Fibroblast of villous mesenchyme (primary cell): ENCODE measurements at regions not wholly inside any gene's neighbourhood (a gene's known extent, or its start where the extent isn't known, plus 50 kb on each side); places are given as distances from the start of the nearest gene placed in this dataset.

Experiments used
- DNase-seq: peaks from one replicate; pipeline ENCODE4 v3.0.0-alpha.2; 2010; ENCODE audit warnings: low read depth
- H3K4me3 ChIP-seq: 2 replicates; pipeline ENCODE4 v1.5.1; 2011; ENCODE audit warnings: low read depth, mild to moderate bottlenecking, low read length
- TF ChIP-seq, protein P1 (sequence below): IDR thresholded peaks from 2 replicates; pipeline ENCODE4 v1.5.1; 2012; ENCODE audit warnings: low read depth, mild to moderate bottlenecking, low read length; ENCODE audit not compliant: insufficient read depth

DNA sequence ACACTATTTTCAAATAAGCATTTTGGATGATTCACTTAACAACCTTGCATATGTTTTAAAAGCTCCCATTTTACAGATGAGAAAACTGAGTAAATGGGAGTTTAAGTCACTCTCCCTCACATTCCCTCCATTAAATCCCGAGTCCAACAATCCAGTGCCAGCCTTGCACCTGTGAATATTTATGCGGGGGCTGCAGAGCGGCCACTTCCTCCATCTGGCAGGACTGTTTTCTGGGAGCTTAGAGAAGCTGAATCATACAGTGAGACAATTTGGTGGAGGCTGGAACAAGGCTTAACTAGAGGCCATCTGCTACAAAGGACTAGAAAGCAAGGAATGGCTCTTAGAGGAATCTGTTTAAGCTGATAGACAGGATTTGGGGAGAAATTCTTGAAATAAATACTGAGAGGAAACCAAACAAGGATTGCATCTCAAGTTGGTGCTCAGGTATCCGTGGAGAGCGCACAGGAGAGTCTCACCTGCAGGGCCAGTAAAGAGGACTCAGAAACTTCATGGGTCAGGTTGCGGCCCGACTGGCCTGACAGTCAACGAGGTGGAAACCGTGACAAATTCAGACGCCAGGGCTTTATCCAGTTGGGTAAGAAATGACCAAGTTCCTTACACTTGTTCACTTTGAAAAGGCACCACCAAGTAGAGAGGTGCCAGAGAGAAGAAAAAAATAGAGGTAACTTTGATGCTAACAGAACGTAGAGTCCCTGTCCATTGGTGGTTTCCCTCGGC, 478.5 kb downstream of the QKI start:
- TF ChIP-seq, protein P1, sequence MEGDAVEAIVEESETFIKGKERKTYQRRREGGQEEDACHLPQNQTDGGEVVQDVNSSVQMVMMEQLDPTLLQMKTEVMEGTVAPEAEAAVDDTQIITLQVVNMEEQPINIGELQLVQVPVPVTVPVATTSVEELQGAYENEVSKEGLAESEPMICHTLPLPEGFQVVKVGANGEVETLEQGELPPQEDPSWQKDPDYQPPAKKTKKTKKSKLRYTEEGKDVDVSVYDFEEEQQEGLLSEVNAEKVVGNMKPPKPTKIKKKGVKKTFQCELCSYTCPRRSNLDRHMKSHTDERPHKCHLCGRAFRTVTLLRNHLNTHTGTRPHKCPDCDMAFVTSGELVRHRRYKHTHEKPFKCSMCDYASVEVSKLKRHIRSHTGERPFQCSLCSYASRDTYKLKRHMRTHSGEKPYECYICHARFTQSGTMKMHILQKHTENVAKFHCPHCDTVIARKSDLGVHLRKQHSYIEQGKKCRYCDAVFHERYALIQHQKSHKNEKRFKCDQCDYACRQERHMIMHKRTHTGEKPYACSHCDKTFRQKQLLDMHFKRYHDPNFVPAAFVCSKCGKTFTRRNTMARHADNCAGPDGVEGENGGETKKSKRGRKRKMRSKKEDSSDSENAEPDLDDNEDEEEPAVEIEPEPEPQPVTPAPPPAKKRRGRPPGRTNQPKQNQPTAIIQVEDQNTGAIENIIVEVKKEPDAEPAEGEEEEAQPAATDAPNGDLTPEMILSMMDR, result no peak
- DNase-seq, result no peak
- H3K4me3 ChIP-seq, result no peak overlapping the region

DNA sequence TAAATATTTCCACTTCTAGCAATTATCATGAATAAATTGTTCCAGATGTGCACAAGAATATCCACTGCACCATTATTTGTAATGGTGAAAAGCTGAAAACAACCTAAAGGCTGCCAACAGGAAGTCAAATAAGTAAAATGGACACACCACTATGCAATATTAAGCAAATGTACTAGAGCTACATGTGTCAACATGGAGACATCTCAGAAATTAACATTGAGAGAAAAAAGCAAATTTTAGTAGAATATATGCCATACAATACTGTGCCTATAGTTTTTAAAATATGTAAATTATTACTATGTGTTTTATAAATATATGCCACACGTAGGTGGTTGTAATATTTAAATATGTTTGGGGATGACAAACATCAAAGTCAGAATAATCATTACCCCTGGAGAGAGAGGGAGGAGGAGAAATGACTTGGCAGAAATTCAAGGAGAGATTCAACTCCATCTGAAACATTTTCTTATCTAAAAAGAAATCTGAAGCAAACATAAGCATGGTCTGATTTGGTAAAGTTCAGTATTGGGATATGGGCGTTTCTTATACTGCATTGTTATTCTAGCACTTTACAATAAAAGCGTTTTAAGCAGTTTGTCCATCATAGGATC, 475.5 kb downstream of the QKI start:
- H3K4me3 ChIP-seq, result no peak overlapping the region
- TF ChIP-seq, protein P1, result no peak

DNA sequence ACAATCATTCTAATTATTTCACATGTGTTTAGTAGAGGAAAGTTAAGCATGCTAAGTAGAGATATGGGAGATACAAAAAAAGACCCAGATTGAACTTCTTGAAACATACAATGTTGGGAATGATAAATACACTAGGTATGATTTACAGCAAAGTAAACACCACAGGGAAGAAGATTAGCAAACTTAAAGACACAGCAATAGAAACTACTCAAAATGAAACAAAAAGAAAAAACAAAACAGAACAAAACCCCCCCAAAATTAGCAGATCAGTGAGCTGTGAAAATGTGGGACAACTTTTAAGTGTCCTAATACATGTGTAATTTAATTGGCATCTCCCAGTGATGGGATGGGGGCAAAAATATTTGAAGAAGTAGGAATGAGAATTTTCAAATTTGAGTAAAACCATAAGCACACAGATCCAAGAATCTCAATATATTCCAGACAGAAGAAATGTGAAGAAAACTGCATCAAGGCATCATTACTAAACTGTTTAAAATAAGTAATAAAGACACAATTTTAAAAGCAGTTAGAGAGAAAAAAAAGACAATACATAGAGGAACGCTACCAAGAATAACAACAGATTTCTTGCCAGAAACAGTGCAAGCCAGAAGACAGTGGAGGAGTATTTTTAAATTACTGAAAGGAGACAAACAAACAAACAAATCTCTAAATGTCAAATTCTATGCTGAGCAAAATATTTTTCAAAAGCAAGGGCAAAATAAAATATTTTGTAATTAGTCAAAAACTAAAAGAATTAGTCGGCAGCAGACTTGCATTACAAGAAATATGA, 473.7 kb downstream of the QKI start:
- H3K4me3 ChIP-seq, result no peak overlapping the region
- DNase-seq, result no peak
- TF ChIP-seq, protein P1, result no peak

More for the DNA sequence above, 475.5 kb downstream of the QKI start:
- no peak for DNase-seq

DNA sequence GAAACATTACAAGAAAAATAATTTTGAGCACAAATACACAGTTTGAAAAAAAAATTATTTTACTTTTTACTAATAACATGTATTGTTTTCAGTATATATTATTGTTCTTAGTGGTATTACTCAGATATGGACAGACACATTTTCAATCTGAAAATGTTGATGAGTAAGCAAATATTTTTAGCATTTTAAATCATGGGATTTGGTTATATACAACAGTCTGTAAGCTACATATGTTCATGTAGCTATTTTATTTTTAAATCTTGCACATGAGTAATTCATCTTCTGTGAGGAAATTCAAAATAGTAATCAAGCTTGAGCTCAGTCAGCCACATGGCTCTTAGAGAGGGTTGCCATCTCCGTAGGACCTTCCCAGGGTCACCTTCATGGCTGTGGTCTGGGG, 471.9 kb downstream of the QKI start:
- no peak overlapping the region for H3K4me3 ChIP-seq
- TF ChIP-seq, protein P1, result no peak
- no peak for DNase-seq

DNA sequence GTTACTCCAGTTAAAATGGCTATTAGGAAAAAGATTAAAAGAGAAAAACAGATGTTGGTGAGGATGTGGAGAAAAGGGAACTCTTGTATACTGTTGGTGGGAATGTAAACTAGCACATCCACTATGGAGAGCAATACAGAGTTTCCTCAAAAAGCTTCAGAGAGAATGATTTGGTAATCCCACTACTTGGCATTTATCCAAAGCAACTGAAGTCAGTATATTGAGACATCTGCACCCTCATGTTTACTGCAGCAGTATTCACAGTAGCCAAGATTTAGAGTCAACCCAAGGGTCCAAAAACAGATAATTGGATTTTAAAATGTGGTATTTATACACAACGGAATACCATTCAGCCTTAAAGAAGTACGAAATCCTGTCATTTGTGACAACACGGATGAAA, 469.5 kb downstream of the QKI start:
- DNase-seq, result peak; percentile 30
- TF ChIP-seq, protein P1, result no peak
- no peak overlapping the region for H3K4me3 ChIP-seq

DNA sequence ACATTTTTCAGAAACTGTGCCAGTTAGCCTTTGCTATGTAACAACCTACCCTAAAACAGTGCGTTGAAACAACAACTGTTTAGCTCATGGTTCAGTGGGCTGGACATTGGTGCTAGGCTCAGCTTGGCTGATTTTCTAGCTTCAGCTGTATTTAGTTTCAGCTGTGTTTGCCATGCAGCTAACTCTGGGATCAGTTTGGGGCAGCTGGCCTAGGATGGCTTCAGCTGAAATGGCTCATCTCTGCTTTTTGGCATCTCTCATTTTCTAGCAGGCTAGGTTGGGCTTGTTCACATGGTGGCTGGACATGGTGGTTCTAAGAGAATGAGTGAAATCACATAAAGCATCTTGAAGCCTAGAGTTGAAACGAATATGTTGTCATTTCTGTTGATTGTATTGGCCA, 464.2 kb downstream of the QKI start:
- TF ChIP-seq, protein P1, result no peak
- no peak for DNase-seq
- H3K4me3 ChIP-seq, result no peak overlapping the region
